ENCODE measurements at regions not wholly inside any gene's neighbourhood (a gene's known extent, or its start where the extent isn't known, plus 50 kb on each side); places are given as distances from the start of the nearest gene placed in this dataset.

DNA sequence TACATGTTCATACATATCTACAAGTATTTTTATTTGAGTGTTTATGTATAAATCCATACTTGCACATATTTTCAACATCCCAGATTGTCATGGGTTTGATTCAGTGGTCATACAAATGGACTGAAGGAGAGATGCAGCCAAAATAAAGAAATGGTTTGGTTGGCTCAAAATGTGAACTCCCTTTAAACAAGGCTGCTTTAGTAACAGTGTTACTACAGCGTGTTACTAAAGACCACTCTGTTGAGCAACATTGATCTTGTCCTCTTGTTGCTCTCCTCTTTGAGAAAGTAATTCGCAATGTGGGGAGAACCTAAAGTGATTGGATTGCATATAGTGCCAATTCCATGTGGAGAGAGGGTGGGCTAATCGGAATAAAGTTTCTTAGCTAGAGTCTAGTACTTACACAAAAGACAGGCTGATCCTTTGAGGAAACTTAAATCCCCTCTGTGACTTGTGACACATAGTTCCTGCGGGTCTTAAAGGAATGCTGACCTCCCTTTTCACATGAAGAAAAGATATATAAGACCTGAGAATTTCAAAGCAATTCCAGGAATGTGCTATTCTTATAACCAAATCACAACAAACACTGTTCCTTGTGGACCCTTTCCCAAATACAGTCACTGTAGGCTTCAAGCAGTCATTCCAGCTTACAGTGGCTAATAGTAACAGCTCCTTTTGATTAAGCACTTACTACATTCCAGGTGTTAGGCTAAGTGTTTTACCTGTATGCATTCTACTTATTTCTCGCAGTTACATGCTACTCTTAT is 144.3 kb downstream of the FZD1 start:
- ATAC-seq (ENCODE audit: low read depth): no peak
- POLR2A ChIA-PET: no interaction called here
- no peaks in the 10 kb centered on the region for H3K36me3 Mint-ChIP-seq (ENCODE audit: low read depth)
- TF ChIP-seq, protein P1, sequence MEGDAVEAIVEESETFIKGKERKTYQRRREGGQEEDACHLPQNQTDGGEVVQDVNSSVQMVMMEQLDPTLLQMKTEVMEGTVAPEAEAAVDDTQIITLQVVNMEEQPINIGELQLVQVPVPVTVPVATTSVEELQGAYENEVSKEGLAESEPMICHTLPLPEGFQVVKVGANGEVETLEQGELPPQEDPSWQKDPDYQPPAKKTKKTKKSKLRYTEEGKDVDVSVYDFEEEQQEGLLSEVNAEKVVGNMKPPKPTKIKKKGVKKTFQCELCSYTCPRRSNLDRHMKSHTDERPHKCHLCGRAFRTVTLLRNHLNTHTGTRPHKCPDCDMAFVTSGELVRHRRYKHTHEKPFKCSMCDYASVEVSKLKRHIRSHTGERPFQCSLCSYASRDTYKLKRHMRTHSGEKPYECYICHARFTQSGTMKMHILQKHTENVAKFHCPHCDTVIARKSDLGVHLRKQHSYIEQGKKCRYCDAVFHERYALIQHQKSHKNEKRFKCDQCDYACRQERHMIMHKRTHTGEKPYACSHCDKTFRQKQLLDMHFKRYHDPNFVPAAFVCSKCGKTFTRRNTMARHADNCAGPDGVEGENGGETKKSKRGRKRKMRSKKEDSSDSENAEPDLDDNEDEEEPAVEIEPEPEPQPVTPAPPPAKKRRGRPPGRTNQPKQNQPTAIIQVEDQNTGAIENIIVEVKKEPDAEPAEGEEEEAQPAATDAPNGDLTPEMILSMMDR (IDR thresholded peaks at IDR 0.05): no peak
- no peak overlapping the region for H3K27ac Mint-ChIP-seq
- intact Hi-C loops (cut with micrococcal nuclease): no loop called here
- CTCF ChIA-PET: no interaction called here
- H3K27me3 Mint-ChIP-seq: peaks cover 4% of the 10 kb centered on the region
- no peaks in the 10 kb centered on the region for H3K4me1 Mint-ChIP-seq
- DNase-seq: no peak
- H3K4me3 Mint-ChIP-seq: no peak overlapping the region
- H3K9me3 Mint-ChIP-seq: no peaks in the 10 kb centered on the region

DNA sequence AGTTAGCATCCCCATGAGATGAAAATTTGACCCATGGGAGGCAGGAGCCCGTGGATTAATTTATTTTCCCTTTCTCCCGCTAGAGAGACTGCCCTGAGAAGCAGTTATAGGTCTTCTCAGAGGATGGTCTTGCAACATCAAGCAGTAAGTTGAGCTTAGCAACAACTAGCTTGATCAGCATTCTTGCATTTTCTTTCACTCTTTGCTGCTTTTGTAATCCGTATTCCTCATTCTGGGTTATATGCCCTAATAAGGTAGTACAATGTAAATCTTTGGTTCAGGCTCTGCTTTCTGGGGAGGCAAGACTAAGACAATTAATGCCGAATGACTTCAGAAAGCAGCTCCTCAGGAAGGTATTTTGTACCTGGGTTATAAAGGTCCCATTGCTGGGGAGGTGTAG is 146.8 kb downstream of the FZD1 start:
- H3K4me3 Mint-ChIP-seq: no peak overlapping the region
- POLR2A ChIA-PET: no interaction called here

DNA sequence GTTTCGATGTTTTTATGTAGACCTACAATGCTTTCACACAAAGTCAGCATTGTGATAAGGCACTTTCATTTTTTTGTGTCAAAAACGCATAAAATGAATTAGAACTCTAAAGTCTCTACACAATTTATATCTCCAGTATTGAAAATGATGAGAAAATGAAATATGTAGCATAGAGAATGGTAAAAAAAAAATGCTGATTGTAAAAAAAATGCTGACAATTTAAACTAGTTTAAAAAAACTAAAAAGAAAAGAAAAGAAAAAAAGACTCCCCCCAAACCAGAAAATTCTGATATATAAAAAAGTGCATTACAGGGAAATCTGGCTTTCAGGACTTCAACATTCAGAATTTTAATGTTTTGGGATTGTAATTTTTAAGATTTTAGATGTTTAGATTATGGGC is 148.1 kb downstream of the FZD1 start:
- H3K4me1 Mint-ChIP-seq: no peaks in the 10 kb centered on the region
- H3K36me3 Mint-ChIP-seq (ENCODE audit: low read depth): no peaks in the 10 kb centered on the region
- H3K4me3 Mint-ChIP-seq: no peak overlapping the region
- no peak for ATAC-seq (ENCODE audit: low read depth)
- no peak for DNase-seq
- H3K9me3 Mint-ChIP-seq: no peaks in the 10 kb centered on the region
- TF ChIP-seq, protein P1 (IDR thresholded peaks at IDR 0.05): no peak
- no peak overlapping the region for H3K27ac Mint-ChIP-seq
- H3K27me3 Mint-ChIP-seq: no peaks in the 10 kb centered on the region
- POLR2A ChIA-PET: no interaction called here
- CTCF ChIA-PET: no interaction called here
- intact Hi-C loops (cut with micrococcal nuclease): no loop called here

More for the DNA sequence above, 146.8 kb downstream of the FZD1 start:
- H3K36me3 Mint-ChIP-seq (ENCODE audit: low read depth): no peaks in the 10 kb centered on the region
- no peaks in the 10 kb centered on the region for H3K4me1 Mint-ChIP-seq
- no peak for DNase-seq
- no peaks in the 10 kb centered on the region for H3K27me3 Mint-ChIP-seq
- TF ChIP-seq, protein P1 (IDR thresholded peaks at IDR 0.05): no peak
- no peak for ATAC-seq (ENCODE audit: low read depth)
- intact Hi-C loops (cut with micrococcal nuclease): no loop called here
- CTCF ChIA-PET: no interaction called here
- no peaks in the 10 kb centered on the region for H3K9me3 Mint-ChIP-seq
- no peak overlapping the region for H3K27ac Mint-ChIP-seq

DNA sequence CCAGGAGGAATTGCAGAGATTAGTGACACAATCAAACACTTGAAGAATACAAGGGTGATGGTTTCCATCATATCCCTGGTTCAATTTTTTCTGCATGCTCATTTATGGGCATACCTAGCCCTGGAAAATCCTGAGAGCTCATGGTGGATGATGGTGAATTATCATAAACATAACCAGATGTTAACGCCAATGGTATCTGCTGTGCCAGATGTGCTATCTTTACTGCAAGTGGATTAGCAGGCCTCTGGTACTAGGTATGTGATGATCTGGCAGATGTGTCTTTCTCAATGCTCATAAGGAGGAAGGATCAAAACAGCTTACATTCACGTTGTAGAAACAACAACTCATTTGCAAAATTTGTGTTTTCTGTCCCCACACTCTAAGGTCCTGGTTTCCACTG is 150.5 kb downstream of the FZD1 start:
- Mint-ChIP-seq H3K27me3 (peaks cover 4% of the 10 kb centered on the region), H3K36me3 (ENCODE audit: low read depth) (no peaks in the 10 kb centered on the region), H3K27ac (no peak overlapping the region), H3K9me3 (no peaks in the 10 kb centered on the region), H3K4me3 (no peak overlapping the region), H3K4me1 (no peaks in the 10 kb centered on the region)
- TF ChIP-seq, protein P1 (IDR thresholded peaks at IDR 0.05): no peak
- ChIA-PET CTCF (no interaction called here), POLR2A (no interaction called here)
- ATAC-seq (ENCODE audit: low read depth) (no peak), DNase-seq (no peak)
- intact Hi-C loops (cut with micrococcal nuclease): no loop called here

DNA sequence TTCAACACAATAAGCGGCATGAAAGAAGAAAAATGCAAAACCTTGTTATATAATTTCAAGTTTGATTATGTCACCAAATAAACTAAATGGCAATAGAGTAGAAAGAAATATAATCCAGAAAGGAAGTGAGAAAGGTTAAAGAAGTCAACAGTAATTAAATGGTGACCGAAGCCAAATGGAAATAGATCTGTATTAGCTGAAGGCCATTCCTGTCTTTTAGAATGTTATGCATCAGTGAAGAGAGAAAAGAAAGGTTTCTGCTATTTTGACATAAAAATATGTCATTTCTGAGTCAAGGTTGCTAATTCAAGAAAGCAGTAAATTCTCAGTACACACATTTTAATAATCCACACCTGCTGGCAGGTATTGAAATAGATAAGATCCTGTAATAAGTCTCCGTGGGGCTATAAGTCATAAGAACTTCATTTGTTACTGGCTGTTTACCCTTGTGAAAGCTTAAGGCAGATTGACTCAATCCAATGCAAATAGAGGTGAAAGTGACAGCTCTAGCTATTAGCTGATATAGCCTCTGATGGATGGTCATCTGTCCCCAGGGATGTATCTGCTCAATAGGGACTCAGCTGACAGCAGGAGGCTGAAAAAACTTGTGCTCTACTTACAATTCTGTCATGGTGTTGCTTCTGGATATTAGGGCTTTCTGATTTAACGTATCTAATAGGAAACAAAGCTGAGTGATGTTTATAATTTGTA is 152.1 kb downstream of the FZD1 start:
- H3K9me3 Mint-ChIP-seq: no peaks in the 10 kb centered on the region
- H3K27me3 Mint-ChIP-seq: peaks cover 4% of the 10 kb centered on the region
- H3K27ac Mint-ChIP-seq: no peak overlapping the region
- H3K4me3 Mint-ChIP-seq: no peak overlapping the region
- H3K36me3 Mint-ChIP-seq (ENCODE audit: low read depth): no peaks in the 10 kb centered on the region
- intact Hi-C loops (cut with micrococcal nuclease): no loop called here
- DNase-seq: no peak
- ChIA-PET POLR2A (no interaction called here), CTCF (no interaction called here)
- no peaks in the 10 kb centered on the region for H3K4me1 Mint-ChIP-seq
- ATAC-seq (ENCODE audit: low read depth): no peak
- TF ChIP-seq, protein P1 (IDR thresholded peaks at IDR 0.05): no peak
